ENCODE measurements at regions not wholly inside any gene's neighbourhood (a gene's known extent, or its start where the extent isn't known, plus 50 kb on each side); places are given as distances from the start of the nearest gene placed in this dataset.

GRCh38 chr9:84556556-84556955 lies 113.0 kb upstream of the NTRK2 start:
- no peak for DNase-seq
- intact Hi-C loops (cut with DNase I): no loop called here

DNA sequence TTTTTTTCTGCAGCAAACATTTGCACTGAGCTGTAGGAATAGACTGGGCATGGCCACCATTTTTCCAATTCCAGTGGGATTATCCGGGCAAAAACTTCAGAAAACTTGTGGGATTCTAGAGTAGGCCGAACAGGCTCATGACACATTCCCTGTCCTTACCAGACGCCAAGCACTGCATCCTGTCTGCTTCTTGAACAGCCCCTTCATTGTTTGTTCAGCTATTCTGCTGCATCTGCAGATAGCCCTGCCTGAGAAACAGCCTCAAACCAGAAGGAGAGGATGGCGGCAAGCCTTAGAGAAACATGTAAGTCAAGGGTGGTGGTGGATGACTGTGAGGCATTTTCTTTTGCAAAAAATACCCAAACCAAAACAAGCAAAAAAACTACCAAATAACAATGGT lies 111.8 kb upstream of the NTRK2 start:
- intact Hi-C loops (cut with DNase I): no loop called here
- peak in 6 of 42 donors; percentile 4 to 20 (median 10) for DNase-seq

DNA sequence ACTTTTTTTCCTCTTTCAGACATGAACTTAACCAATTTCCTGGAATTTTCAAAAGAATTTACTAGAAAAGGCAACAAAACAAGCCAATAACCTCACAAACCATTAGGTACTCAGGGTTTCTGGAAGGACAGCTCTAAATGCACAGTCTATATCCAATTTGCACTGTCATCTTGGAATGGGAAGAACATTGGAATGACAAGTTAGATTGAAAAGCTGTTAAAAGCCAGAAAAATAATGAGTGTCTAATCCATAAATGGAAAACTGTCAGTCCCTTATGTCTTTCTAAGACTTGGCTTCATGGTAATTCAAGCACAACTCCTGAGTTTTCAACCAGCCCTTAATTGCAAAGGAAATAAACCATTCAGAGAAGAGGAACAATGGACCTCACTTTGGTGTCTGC lies 105.8 kb upstream of the NTRK2 start:
- DNase-seq: no peak
- intact Hi-C loops (cut with DNase I): no loop called here

DNA sequence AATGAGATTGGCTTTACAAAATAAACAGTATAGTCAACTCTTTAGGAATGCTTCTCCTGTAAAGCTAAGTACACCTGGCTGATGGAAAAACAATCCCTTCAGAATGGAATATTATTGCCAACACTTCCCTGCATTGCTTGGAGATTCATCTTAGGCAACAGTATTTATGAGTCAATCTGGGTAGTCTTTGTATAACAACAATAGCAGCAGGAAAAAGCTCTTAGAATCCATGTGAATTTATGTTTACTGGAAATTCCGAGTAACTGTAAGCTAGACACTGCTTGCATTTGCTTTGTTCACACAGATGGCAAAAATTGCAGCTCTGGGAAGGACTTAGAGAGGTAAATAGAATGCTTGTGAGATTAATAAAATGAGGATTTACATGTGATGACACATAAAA lies 101.7 kb upstream of the NTRK2 start:
- intact Hi-C loops (cut with DNase I): no loop called here
- DNase-seq: no peak

DNA sequence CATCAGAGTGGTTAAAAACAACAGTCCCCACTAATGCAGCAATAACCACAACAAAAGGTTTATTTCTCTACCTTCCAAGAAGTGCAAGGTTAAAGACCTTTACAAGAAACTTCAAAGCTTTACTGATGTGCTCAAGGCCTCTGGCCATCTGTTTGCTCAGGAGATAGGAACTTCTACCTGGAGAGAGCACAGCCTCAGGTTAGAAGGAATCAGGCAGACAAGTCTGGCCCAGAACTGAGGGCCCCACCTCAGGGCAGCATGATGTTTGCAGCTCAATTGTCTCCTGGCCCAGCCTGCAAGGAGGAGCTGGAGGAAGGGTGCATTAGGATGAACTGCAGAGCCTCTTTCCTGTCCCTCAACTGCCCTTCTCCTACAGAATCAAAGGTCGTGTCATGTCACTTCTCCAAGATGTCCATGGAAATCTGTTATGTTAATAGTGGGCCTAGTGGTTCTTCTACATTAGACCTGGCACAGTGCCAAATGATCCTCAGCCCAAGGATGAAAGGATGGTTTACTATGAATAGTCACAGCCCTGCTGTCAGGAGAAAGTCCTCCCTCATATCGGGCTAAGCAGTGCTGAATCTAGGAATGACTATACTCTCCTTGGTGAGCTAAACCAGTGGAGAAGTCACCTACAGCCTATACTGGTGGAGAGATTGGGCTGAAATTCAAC lies 98.9 kb upstream of the NTRK2 start:
- no peak for DNase-seq

GRCh38 chr9:84573083-84573482 lies 96.4 kb upstream of the NTRK2 start:
- intact Hi-C loops (cut with DNase I): no loop called here
- no peak for DNase-seq

More for the DNA sequence above, 98.9 kb upstream of the NTRK2 start:
- intact Hi-C loops (cut with DNase I): no loop called here

GRCh38 chr9:84575705-84576104 lies 93.8 kb upstream of the NTRK2 start:
- intact Hi-C loops (cut with DNase I): no loop called here

GRCh38 chr9:84583866-84584265 lies 85.7 kb upstream of the NTRK2 start:
- no peak for DNase-seq
- intact Hi-C loops (cut with DNase I): no loop called here

More at GRCh38 chr9:84575705-84576104, 93.8 kb upstream of the NTRK2 start:
- DNase-seq: no peak

GRCh38 chr9:84586662-84587061 lies 82.9 kb upstream of the NTRK2 start:
- no peak for DNase-seq
- intact Hi-C loops (cut with DNase I): no loop called here

- DNase-seq: no peak
- intact Hi-C loops (cut with DNase I): no loop called here
Observed at GRCh38 chr9:84587153-84587552, 82.4 kb upstream of the NTRK2 start.

DNA sequence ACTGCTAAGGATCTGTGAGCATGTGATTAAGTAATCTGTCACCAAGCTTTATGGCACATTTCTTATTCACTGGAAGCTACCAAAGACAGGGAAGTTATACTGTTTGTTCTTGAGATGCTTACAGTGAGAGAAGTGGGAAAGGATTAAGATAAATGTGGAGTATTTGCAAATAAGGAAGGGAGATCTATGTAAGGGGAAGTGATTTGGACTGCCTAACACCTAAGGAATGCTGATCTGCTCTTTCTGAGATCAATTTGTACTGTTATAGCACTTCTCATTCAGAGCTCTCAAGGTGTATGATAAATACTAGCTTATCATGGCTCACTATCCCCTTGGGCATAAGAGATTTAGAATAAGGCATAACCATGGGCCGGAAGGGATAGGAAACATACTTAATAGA lies 80.0 kb upstream of the NTRK2 start:
- no peak for DNase-seq
- intact Hi-C loops (cut with DNase I): no loop called here

- DNase-seq: no peak
- intact Hi-C loops (cut with DNase I): no loop called here
Observed at GRCh38 chr9:84590706-84591105, 78.8 kb upstream of the NTRK2 start.

DNA sequence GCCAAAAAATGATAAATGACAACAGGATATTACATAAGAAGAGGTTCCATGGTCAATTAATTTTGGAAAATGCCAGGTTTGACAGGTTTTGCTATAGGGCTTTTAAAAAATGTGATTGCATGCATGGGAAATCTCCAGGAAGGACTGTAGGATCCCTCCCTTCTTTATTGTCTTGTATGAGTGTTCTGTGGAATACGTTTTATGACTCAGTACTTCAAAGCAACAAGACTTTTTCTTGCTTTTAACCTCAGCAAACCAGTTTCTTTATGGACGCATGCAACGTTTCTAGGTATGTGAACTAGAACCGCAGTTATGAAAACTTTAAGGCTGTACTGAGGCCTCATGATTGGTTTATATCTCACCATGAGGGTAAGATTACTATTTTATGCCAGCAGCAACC lies 76.6 kb upstream of the NTRK2 start:
- intact Hi-C loops (cut with DNase I): no loop called here
- DNase-seq: no peak

DNA sequence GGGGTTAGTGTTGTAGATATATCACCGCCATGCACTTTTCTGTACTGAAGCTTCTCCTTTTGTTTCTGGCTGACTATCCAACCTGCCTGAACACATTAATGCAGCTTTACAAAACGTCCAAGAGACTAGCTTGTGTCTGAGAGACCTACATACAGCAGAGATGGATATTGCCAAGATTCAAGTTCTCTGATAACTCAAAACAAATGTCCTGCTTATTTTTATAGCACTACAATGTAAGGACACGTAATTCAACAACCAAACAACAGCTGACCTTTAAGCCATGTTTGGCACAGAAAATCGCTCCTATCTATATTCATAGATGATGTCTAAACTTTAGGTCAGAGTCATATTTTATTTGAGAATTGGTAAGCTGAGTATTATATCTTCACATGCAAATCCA lies 76.2 kb upstream of the NTRK2 start:
- intact Hi-C loops (cut with DNase I): no loop called here

DNA sequence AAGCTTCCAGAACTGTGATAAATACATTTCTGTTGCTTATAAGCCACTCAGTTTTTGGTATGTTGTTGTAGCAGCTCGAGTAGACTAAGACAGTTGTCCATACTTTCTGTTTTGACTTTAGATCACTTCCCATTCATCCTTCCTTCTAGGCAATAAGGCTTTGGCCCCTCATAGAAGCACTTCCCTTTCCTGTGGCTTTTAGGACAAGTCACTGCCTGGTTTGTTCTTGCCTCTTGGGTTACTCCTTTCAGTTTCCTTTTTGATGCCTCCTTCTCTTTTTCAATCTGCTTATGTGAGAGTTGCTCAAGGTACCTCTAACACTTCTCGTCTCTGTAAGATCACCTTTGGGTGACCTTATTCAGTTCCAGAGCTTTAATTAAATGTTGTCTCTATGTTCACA lies 72.4 kb upstream of the NTRK2 start:
- no peak for DNase-seq
- intact Hi-C loops (cut with DNase I): no loop called here

More for the DNA sequence above, 76.2 kb upstream of the NTRK2 start:
- DNase-seq: no peak

GRCh38 chr9:84598921-84599636 lies 70.5 kb upstream of the NTRK2 start:
- intact Hi-C loops (cut with DNase I): no loop called here

GRCh38 chr9:84600739-84601138 lies 68.8 kb upstream of the NTRK2 start:
- intact Hi-C loops (cut with DNase I): no loop called here
- no peak for DNase-seq

More at GRCh38 chr9:84598921-84599636, 70.5 kb upstream of the NTRK2 start:
- no peak for DNase-seq

DNA sequence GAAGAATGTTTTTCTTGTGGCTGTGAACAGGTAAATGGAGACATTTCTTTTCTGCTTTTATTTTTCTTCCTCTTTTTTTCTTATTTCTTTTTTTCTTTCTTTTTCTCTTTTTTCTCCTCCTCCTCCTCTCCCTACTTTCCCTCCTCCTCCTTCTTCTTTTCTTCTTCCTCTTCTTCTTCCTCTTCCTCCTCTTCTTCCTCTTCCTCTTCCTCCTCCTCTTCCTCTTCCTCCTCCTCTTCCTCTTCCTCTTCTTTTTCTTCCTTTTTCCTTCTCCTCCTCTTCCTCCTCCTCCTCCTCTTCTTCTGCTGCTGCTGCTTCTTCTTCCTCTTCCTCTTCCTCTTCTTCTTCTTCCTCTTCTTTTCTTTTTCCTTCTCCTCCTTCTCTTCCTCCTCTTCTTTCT lies 65.3 kb upstream of the NTRK2 start:
- intact Hi-C loops (cut with DNase I): no loop called here
- no peak for DNase-seq

- no peak for DNase-seq
- intact Hi-C loops (cut with DNase I): no loop called here
Observed at GRCh38 chr9:84609779-84610178, 59.8 kb upstream of the NTRK2 start.

DNA sequence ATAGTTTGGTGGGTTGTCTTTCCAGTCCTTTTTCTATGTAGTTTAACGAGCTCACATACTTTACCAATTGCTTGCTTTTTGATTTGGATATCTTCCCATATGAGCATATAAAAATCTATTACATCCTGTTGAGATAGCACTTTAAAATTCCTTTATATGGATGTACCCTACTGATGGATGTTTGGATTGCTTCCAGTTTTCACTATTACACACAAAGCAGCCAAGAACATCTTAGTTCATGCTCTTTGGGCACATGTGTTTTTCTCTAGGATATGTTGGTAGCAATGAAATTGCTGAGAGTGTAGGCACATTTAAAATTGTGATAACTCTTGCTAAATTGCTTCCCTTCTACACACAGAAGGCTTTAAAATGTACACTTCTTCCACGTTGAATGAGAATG lies 56.1 kb upstream of the NTRK2 start:
- DNase-seq: no peak
- intact Hi-C loops (cut with DNase I): no loop called here

DNA sequence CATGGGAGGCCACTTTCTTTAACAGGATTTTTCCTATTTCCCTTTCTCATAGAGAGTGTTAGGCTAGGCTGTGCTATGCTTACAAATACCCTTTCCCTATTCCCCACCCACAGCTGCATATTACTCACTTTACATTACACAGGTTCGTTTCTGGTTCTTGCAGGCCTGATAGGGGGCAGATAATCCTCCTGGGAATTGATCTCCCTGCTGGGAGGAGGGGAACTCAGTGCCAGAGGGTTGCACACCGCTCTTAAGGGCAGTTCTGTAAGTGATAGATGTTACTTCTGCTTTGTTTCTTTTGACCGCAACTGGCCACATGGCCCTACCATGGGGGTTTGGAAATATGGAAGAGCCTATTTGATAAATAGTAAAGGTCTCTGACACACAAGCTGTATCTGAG lies 54.0 kb upstream of the NTRK2 start:
- DNase-seq: no peak
- intact Hi-C loops (cut with DNase I): no loop called here
